ENCODE measurements at regions not wholly inside any gene's neighbourhood (a gene's known extent, or its start where the extent isn't known, plus 50 kb on each side); places are given as distances from the start of the nearest gene placed in this dataset.

DNA sequence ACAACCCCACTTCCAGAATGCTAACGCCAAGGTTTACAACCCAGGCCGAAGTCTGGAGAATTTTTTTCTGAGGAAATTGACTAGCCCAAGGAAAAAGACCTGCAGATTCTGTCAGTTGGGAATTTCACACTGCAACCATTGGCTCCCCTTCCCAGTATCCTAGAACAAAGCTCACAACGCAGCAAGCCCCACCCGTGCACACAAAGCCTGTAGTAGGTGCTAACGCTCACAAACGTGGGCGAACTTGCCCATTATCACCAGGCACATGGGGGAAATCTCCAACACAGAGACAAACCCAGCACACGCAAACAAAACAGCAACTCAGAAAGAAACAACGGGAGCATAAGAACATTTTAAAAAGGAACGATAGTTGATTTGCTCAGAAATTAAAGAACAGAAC, 265.1 kb downstream of the EIPR1 start:
- TF ChIP-seq, protein P1, sequence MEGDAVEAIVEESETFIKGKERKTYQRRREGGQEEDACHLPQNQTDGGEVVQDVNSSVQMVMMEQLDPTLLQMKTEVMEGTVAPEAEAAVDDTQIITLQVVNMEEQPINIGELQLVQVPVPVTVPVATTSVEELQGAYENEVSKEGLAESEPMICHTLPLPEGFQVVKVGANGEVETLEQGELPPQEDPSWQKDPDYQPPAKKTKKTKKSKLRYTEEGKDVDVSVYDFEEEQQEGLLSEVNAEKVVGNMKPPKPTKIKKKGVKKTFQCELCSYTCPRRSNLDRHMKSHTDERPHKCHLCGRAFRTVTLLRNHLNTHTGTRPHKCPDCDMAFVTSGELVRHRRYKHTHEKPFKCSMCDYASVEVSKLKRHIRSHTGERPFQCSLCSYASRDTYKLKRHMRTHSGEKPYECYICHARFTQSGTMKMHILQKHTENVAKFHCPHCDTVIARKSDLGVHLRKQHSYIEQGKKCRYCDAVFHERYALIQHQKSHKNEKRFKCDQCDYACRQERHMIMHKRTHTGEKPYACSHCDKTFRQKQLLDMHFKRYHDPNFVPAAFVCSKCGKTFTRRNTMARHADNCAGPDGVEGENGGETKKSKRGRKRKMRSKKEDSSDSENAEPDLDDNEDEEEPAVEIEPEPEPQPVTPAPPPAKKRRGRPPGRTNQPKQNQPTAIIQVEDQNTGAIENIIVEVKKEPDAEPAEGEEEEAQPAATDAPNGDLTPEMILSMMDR (IDR thresholded peaks at IDR 0.05): no peak
- no peak for TF ChIP-seq EZH2 (IDR thresholded peaks at IDR 0.05; ENCODE audit: borderline replicate concordance, insufficient read depth, low read depth, low read length, poor library complexity, severe bottlenecking)
